Adrenal gland (tissue), 9 donors: ENCODE measurements at regions not wholly inside any gene's neighbourhood (a gene's known extent, or its start where the extent isn't known, plus 50 kb on each side); places are given as distances from the start of the nearest gene placed in this dataset.

Experiments used
- DNase-seq, 7 donors: peaks; one replicate each; pipeline ENCODE4 v3.0.0-alpha.2; 2019 to 2020
- H3K27ac ChIP-seq, 5 donors: fragments of 200-600 bp; sonication (generic) in 4 of 5; 1 replicate in 3 of 5; 2 replicates in 2 of 5; pipeline versions ENCODE4 v1.5.1 to v1.8.0; 2016 to 2020; ENCODE audit warnings: mild to moderate bottlenecking in 1 of 5
- H3K27me3 ChIP-seq: fragments of 200-600 bp; 2 replicates; pipeline ENCODE4 v1.8.0; 2021
- H3K36me3 ChIP-seq, 2 donors: fragments of 200-600 bp; replicated peaks in 1 of 2; 1 replicate in 1 of 2; 2 replicates in 1 of 2; pipeline versions ENCODE4 v1.5.1 to v1.8.0; 2018 to 2022
- H3K4me1 ChIP-seq, 2 donors: fragments of 200-600 bp; replicated peaks in 1 of 2; 1 replicate in 1 of 2; 2 replicates in 1 of 2; pipeline versions ENCODE4 v1.5.1 to v1.8.0; 2018 to 2021
- H3K4me3 ChIP-seq, 4 donors: fragments of 200-600 bp; sonication (generic) in 3 of 4; one replicate each; pipeline ENCODE4 v1.5.1; 2016 to 2018
- H3K9me3 ChIP-seq, 3 donors: fragments of 200-600 bp; sonication (generic) in 1 of 3; replicated peaks in 1 of 3; 1 replicate in 2 of 3; 2 replicates in 1 of 3; pipeline versions ENCODE4 v1.5.1 to v1.8.0; 2016 to 2021
- CTCF ChIP-seq, 6 experiments: fragments of 450-650 bp in 4 of 6; fragments of 200-600 bp in 2 of 6; sonication (generic) in 1 of 6; IDR thresholded peaks; 1 replicate in 5 of 6; 2 replicates in 1 of 6; pipeline versions ENCODE4 v1.5.1 to v1.8.0; 2016 to 2021; ENCODE audit warnings: antibody characterized with exemption in 6 of 6, mild to moderate bottlenecking in 2 of 6, moderate library complexity in 1 of 6
- POLR2A ChIP-seq, 2 donors: fragments of 450-650 bp; IDR thresholded peaks; one replicate each; pipeline ENCODE4 v1.6.1; 2017; ENCODE audit warnings: antibody characterized with exemption in 2 of 2, mild to moderate bottlenecking in 2 of 2, moderate library complexity in 1 of 2
- WGBS, 4 donors: extraction: QIAGEN DNeasy Blood & Tissue Kit in 2 of 4; methylation state at CpG; one replicate each; pipeline versions ENCODE4 v1.1.5 to v1.1.7; 2013 to 2017; 5-methylcytosine and 5-hydroxymethylcytosine counted together
- intact Hi-C, 2 donors: fragments of 100-400 bp; cut with DNase I; formaldehyde crosslinking; loops; one replicate each; pipeline versions ENCODE4 v1.14.1 to v1.15.0; 2022 to 2023
- donor health status: healthy with polysubstance abuse.
- donor health status: Bipolar disorder and iron deficiency.
- donor health status: DM: yes; HTN: yes; CAD: no.
- donor health status: DM: no; HTN: no; CAD: no.
- donor health status: DM: no; HTN: no; CAD: no.

GRCh38 chr13:75936791-75937190, 300.7 kb downstream of the LMO7 start:
- Histone ChIP-seq H3K36me3 (no peaks in the 10 kb centered on the region), H3K4me3 (no peak overlapping the region), H3K4me1 (no peaks in the 10 kb centered on the region), H3K27ac (no peak overlapping the region), H3K27me3 (no peaks in the 10 kb centered on the region), H3K9me3 (no peaks in the 10 kb centered on the region)
- 19 to 94% (median 88%) methylated on average over 1 of the region's 1 CpG for WGBS, 4 donors
- no peak for DNase-seq
- intact Hi-C loops: no loop called here
- TF ChIP-seq CTCF (IDR thresholded peaks at IDR 0.05): no peak
- no peak for TF ChIP-seq POLR2A (IDR thresholded peaks at IDR 0.05)

- no peaks in the 10 kb centered on the region for H3K4me1 ChIP-seq
- WGBS, 4 donors: 89 to 98% (median 95%) methylated on average over 2 of the region's 2 CpGs
- H3K27ac ChIP-seq: no peak overlapping the region
- H3K4me3 ChIP-seq: no peak overlapping the region
- H3K9me3 ChIP-seq: no peaks in the 10 kb centered on the region
- TF ChIP-seq POLR2A (IDR thresholded peaks at IDR 0.05) (no peak), CTCF (IDR thresholded peaks at IDR 0.05) (no peak)
- no peaks in the 10 kb centered on the region for H3K27me3 ChIP-seq
- intact Hi-C loops: no loop called here
- no peak for DNase-seq
- H3K36me3 ChIP-seq: no peaks in the 10 kb centered on the region
Measured at GRCh38 chr13:75935805-75936204, 299.7 kb downstream of the LMO7 start.

GRCh38 chr13:75934889-75935288, 298.8 kb downstream of the LMO7 start:
- intact Hi-C loops: no loop called here
- no peak overlapping the region for H3K27ac ChIP-seq
- H3K36me3 ChIP-seq: no peaks in the 10 kb centered on the region
- TF ChIP-seq CTCF (IDR thresholded peaks at IDR 0.05) (no peak), POLR2A (IDR thresholded peaks at IDR 0.05) (no peak)
- WGBS, 4 donors: 42 to 59% (median 47%) methylated on average over 1 of the region's 1 CpG
- no peaks in the 10 kb centered on the region for H3K9me3 ChIP-seq
- H3K4me1 ChIP-seq: no peaks in the 10 kb centered on the region
- H3K4me3 ChIP-seq: no peak overlapping the region
- no peaks in the 10 kb centered on the region for H3K27me3 ChIP-seq
- DNase-seq: no peak

- intact Hi-C loops: no loop called here
- Histone ChIP-seq H3K36me3 (no peaks in the 10 kb centered on the region), H3K27ac (no peak overlapping the region), H3K27me3 (no peaks in the 10 kb centered on the region), H3K4me1 (no peaks in the 10 kb centered on the region), H3K9me3 (no peaks in the 10 kb centered on the region), H3K4me3 (no peak overlapping the region)
- no peak for DNase-seq
- WGBS, 4 donors: 71 to 82% (median 74%) methylated on average over 4 of the region's 4 CpGs
- no peak for TF ChIP-seq POLR2A (IDR thresholded peaks at IDR 0.05)
- TF ChIP-seq CTCF (IDR thresholded peaks at IDR 0.05): no peak
Measured at GRCh38 chr13:75932636-75933035, 296.5 kb downstream of the LMO7 start.
